K562 (cell line): ENCODE measurements at regions not wholly inside any gene's neighbourhood (a gene's known extent, or its start where the extent isn't known, plus 50 kb on each side); places are given as distances from the start of the nearest gene placed in this dataset.

Experiments
- FOXK1 ChIP-seq: sonication (generic); formaldehyde crosslinking; IDR thresholded peaks from 2 replicates; pipeline ENCODE4 v1.8.0; 2022; ENCODE audit warnings: missing genetic modification reagents, mild to moderate bottlenecking, borderline replicate concordance
- JUND ChIP-seq, 2 experiments: IDR thresholded peaks; 2 replicates in 1 of 2; 3 replicates in 1 of 2; pipeline ENCODE4 v1.6.1; 2011; ENCODE audit warnings: borderline replicate concordance in 2 of 2, low read depth in 2 of 2, low read length in 2 of 2, improper control_type of control experiment in 1 of 2, missing biosample characterization in 1 of 2, missing genetic modification characterization in 1 of 2, missing genetic modification reagents in 1 of 2
- KLF6 ChIP-seq: fragments of 250-450 bp; sonication (Bioruptor Pico); IDR thresholded peaks from 2 replicates; pipeline ENCODE4 v1.4.0; 2020; ENCODE audit warnings: mild to moderate bottlenecking, moderate library complexity, borderline replicate concordance
- LARP7 ChIP-seq: fragments of 450-650 bp; IDR thresholded peaks from 2 replicates; pipeline ENCODE4 v1.6.1; 2016
- POLR2A ChIP-seq: fragments of 450-650 bp; conservative IDR thresholded peaks from 2 replicates; pipeline ENCODE4 v1.6.1; 2016
- RFX5 ChIP-seq: IDR thresholded peaks from 2 replicates; pipeline ENCODE4 v1.6.1; 2011; ENCODE audit warnings: low read depth, mild to moderate bottlenecking, improper control_type of control experiment, low read length
- XRCC4 ChIP-seq: IDR thresholded peaks from one replicate; pipeline ENCODE4 v1.6.1; 2011; ENCODE audit not compliant: insufficient read depth, insufficient read length; ENCODE audit errors: extremely low read depth
- ZNF133 ChIP-seq: fragments of 250-450 bp; sonication (Bioruptor Pico); IDR thresholded peaks from 2 replicates; pipeline ENCODE4 v1.4.0; 2020; ENCODE audit warnings: mild to moderate bottlenecking
- ZNF3 ChIP-seq: fragments of 250-450 bp; sonication (Bioruptor Pico); IDR thresholded peaks from 2 replicates; pipeline ENCODE4 v1.5.0; 2021; ENCODE audit warnings: mild to moderate bottlenecking, moderate library complexity
- ZNF324 ChIP-seq: fragments of 250-450 bp; sonication (Bioruptor Pico); IDR thresholded peaks from 2 replicates; pipeline ENCODE4 v1.4.0; 2020; ENCODE audit warnings: mild to moderate bottlenecking
- TF ChIP-seq, protein P1 (sequence below): fragments of 250-450 bp; sonication (Bioruptor Pico); IDR thresholded peaks from 2 replicates; pipeline ENCODE4 v1.5.0; 2021; ENCODE audit warnings: mild to moderate bottlenecking, borderline replicate concordance
- TF ChIP-seq, protein P2 (sequence below), 2 experiments: IDR thresholded peaks; 2 replicates each; pipeline ENCODE4 v1.6.1; 2012; ENCODE audit warnings: improper control_type of control experiment in 2 of 2, low read depth in 2 of 2, low read length in 2 of 2, borderline replicate concordance in 1 of 2

DNA sequence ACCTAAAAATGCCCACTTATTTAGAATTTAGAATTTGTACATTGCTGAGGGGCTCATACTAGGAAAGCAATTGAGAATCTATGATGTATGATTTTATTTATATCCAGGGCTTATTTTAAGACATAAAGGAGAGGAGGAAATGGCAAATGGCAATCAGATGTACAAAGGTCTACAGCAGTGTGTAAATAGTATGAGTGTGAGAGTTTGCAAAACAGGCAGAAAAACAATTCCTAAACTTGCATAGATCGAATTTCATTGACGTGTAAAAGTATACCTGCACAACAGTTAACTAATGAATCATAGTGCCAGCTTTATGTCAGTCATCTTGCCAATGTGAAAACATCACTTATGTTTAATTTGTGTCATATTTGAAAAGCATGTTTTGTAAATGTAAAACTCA lies 718.7 kb upstream of the GCFC2 start:
- no peak for TF ChIP-seq POLR2A
- TF ChIP-seq XRCC4, result no peak
- TF ChIP-seq FOXK1 (CRISPR knock-in tag), result no peak
- TF ChIP-seq LARP7, result no peak
- TF ChIP-seq ZNF324, result no peak
- no peak for TF ChIP-seq ZNF3 (CRISPR knock-in tag)
- TF ChIP-seq RFX5, result no peak
- TF ChIP-seq, protein P1, sequence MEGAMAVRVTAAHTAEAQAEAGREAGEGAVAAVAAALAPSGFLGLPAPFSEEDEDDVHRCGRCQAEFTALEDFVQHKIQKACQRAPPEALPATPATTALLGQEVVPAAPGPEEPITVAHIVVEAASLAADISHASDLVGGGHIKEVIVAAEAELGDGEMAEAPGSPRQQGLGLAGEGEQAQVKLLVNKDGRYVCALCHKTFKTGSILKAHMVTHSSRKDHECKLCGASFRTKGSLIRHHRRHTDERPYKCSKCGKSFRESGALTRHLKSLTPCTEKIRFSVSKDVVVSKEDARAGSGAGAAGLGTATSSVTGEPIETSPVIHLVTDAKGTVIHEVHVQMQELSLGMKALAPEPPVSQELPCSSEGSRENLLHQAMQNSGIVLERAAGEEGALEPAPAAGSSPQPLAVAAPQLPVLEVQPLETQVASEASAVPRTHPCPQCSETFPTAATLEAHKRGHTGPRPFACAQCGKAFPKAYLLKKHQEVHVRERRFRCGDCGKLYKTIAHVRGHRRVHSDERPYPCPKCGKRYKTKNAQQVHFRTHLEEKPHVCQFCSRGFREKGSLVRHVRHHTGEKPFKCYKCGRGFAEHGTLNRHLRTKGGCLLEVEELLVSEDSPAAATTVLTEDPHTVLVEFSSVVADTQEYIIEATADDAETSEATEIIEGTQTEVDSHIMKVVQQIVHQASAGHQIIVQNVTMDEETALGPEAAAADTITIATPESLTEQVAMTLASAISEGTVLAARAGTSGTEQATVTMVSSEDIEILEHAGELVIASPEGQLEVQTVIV (CRISPR knock-in tag), result no peak
- TF ChIP-seq JUND (IDR thresholded peaks at IDR 0.05; ENCODE audit: borderline replicate concordance, low read depth, low read length), result no peak
- TF ChIP-seq JUND (tag; IDR thresholded peaks at IDR 0.05; ENCODE audit: borderline replicate concordance, low read depth, low read length), result no peak
- no peak for TF ChIP-seq ZNF133 (CRISPR knock-in tag)
- TF ChIP-seq, protein P2, sequence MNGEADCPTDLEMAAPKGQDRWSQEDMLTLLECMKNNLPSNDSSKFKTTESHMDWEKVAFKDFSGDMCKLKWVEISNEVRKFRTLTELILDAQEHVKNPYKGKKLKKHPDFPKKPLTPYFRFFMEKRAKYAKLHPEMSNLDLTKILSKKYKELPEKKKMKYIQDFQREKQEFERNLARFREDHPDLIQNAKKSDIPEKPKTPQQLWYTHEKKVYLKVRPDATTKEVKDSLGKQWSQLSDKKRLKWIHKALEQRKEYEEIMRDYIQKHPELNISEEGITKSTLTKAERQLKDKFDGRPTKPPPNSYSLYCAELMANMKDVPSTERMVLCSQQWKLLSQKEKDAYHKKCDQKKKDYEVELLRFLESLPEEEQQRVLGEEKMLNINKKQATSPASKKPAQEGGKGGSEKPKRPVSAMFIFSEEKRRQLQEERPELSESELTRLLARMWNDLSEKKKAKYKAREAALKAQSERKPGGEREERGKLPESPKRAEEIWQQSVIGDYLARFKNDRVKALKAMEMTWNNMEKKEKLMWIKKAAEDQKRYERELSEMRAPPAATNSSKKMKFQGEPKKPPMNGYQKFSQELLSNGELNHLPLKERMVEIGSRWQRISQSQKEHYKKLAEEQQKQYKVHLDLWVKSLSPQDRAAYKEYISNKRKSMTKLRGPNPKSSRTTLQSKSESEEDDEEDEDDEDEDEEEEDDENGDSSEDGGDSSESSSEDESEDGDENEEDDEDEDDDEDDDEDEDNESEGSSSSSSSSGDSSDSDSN (IDR thresholded peaks at IDR 0.05; ENCODE audit: borderline replicate concordance in 1 of 2, low read depth in 2 of 2, low read length in 2 of 2), result no peak
- TF ChIP-seq KLF6 (CRISPR knock-in tag), result no peak
